Tibial artery (tissue), 4 donors: ENCODE measurements at regions not wholly inside any gene's neighbourhood (a gene's known extent, or its start where the extent isn't known, plus 50 kb on each side); places are given as distances from the start of the nearest gene placed in this dataset.

ENCODE experiments used
- DNase-seq, 2 donors: peaks; one replicate each; pipeline ENCODE4 v3.0.0-alpha.2; 2019
- H3K27ac ChIP-seq, 2 donors: fragments of 200-600 bp; sonication (generic) in 1 of 2; 1 replicate in 1 of 2; 2 replicates in 1 of 2; pipeline ENCODE4 v1.5.1; 2018 to 2019; ENCODE audit warnings: mild to moderate bottlenecking in 1 of 2
- H3K27me3 ChIP-seq, 2 donors: fragments of 200-600 bp; sonication (generic) in 1 of 2; one replicate each; pipeline versions ENCODE4 v1.5.1 to v1.6.0; 2016 to 2019
- H3K36me3 ChIP-seq, 3 donors: fragments of 200-600 bp; sonication (generic) in 2 of 3; one replicate each; pipeline ENCODE4 v1.5.1; 2016 to 2019; ENCODE audit warnings: mild to moderate bottlenecking in 2 of 3
- H3K4me1 ChIP-seq, 4 donors: fragments of 200-600 bp; sonication (generic) in 2 of 4; 1 replicate in 3 of 4; 2 replicates in 1 of 4; pipeline ENCODE4 v1.5.1; 2016 to 2019
- H3K4me3 ChIP-seq, 2 donors: fragments of 200-600 bp; sonication (generic) in 1 of 2; 1 replicate in 1 of 2; 2 replicates in 1 of 2; pipeline ENCODE4 v1.5.1; 2018 to 2019; ENCODE audit warnings: mild to moderate bottlenecking in 2 of 2
- H3K9me3 ChIP-seq, 3 donors: fragments of 200-600 bp; sonication (generic) in 1 of 3; one replicate each; pipeline ENCODE4 v1.5.1; 2016 to 2019
- intact Hi-C: fragments of 100-400 bp; cut with DNase I; formaldehyde crosslinking; loops from one replicate; pipeline ENCODE4 v1.15.0; 2023; ENCODE audit warnings: low total_unique reads
- TF ChIP-seq, protein P1 (sequence below), 2 experiments: fragments of 200-600 bp in 1 of 2; fragments of 450-650 bp in 1 of 2; IDR thresholded peaks; one replicate each; pipeline ENCODE4 v1.5.1; 2017 to 2019; ENCODE audit warnings: antibody characterized with exemption in 2 of 2, mild to moderate bottlenecking in 1 of 2, moderate library complexity in 1 of 2

GRCh38 chr1:55593298-55593697 lies 378.1 kb upstream of the USP24 start:
- Histone ChIP-seq H3K27me3 (no peaks in the 10 kb centered on the region), H3K9me3 (no peaks in the 10 kb centered on the region), H3K4me1 (peaks cover 0 to 48% (median 27%) of the 10 kb centered on the region in 4 donors), H3K4me3 (no peak overlapping the region), H3K27ac (peak overlapping the region; percentile 21 to 84), H3K36me3 (no peaks in the 10 kb centered on the region)
- intact Hi-C loops: no loop called here
- TF ChIP-seq, protein P1, sequence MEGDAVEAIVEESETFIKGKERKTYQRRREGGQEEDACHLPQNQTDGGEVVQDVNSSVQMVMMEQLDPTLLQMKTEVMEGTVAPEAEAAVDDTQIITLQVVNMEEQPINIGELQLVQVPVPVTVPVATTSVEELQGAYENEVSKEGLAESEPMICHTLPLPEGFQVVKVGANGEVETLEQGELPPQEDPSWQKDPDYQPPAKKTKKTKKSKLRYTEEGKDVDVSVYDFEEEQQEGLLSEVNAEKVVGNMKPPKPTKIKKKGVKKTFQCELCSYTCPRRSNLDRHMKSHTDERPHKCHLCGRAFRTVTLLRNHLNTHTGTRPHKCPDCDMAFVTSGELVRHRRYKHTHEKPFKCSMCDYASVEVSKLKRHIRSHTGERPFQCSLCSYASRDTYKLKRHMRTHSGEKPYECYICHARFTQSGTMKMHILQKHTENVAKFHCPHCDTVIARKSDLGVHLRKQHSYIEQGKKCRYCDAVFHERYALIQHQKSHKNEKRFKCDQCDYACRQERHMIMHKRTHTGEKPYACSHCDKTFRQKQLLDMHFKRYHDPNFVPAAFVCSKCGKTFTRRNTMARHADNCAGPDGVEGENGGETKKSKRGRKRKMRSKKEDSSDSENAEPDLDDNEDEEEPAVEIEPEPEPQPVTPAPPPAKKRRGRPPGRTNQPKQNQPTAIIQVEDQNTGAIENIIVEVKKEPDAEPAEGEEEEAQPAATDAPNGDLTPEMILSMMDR (IDR thresholded peaks at IDR 0.05): no peak
- no peak for DNase-seq

- Histone ChIP-seq H3K9me3 (no peaks in the 10 kb centered on the region), H3K27me3 (no peaks in the 10 kb centered on the region), H3K27ac (peak overlapping the region; percentile 78 to 84), H3K4me1 (peaks cover 0 to 60% (median 34%) of the 10 kb centered on the region in 4 donors), H3K4me3 (no peak overlapping the region), H3K36me3 (no peaks in the 10 kb centered on the region)
- DNase-seq: no peak
- TF ChIP-seq, protein P1 (IDR thresholded peaks at IDR 0.05): no peak
- intact Hi-C loops: no loop called here
Observed at GRCh38 chr1:55592122-55592521, 377.0 kb upstream of the USP24 start.

- H3K36me3 ChIP-seq: no peaks in the 10 kb centered on the region
- H3K27me3 ChIP-seq: no peaks in the 10 kb centered on the region
- TF ChIP-seq, protein P1 (IDR thresholded peaks at IDR 0.05): no peak
- DNase-seq: peak; percentile 65 to 92
- H3K9me3 ChIP-seq: no peaks in the 10 kb centered on the region
- intact Hi-C loops: loop anchor here (10.0 kb wide), 2 partner anchors 45 to 985 kb away; partner anchors contain the start of gene PLPP3
- no peak overlapping the region for H3K4me3 ChIP-seq
- H3K4me1 ChIP-seq: peaks cover 0 to 83% (median 51%) of the 10 kb centered on the region in 4 donors
- H3K27ac ChIP-seq: peak overlapping the region; percentile 78 to 84
Observed at GRCh38 chr1:55589671-55590297, 374.6 kb upstream of the USP24 start.

DNA sequence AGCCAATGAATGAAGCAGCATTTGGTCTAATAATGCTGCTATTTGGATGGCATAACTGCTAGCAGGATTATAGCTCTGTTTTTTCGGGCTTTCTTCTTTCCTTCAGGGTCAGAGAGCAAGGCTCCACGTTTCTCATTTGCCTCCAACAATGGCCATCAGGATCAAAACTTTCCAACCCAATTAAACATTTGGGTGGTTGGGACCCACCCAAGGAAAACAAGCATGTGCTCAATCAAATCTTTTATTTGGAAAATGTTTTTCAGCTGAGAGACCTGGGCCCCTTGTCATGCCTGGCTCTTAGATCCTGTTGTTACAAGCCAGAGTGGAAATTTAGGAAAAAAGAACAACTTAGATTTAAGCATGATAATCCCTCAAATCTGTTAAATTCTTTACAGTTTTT lies 373.1 kb upstream of the USP24 start:
- peak overlapping the region; percentile 78 to 84 for H3K27ac ChIP-seq
- no peak overlapping the region for H3K4me3 ChIP-seq
- no peaks in the 10 kb centered on the region for H3K27me3 ChIP-seq
- H3K36me3 ChIP-seq: no peaks in the 10 kb centered on the region
- peaks cover 0 to 98% (median 61%) of the 10 kb centered on the region in 4 donors for H3K4me1 ChIP-seq
- DNase-seq: no peak
- intact Hi-C loops: loop anchor here (10.0 kb wide), 2 partner anchors 46 to 986 kb away; partner anchors contain the start of gene PLPP3
- no peaks in the 10 kb centered on the region for H3K9me3 ChIP-seq
- TF ChIP-seq, protein P1 (IDR thresholded peaks at IDR 0.05): no peak

DNA sequence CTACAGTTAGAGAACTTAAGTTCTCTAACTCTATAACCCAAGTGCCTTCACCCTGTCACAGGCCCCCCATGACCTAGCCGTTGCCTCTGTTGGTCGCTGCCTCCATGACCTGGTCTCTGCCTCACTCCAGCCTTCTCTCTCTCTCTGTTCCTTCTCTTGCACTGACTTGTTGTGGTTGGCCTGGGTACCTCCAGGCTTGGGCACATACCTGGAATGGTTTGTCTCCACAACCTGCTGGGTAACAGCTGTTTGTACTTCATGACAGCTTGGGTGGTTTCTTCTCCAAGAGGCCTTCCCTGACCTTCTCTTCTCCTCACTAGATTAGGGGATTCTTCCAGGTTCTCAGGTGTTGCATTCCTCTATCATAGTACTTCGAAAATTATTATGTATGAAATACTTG lies 371.6 kb upstream of the USP24 start:
- no peaks in the 10 kb centered on the region for H3K9me3 ChIP-seq
- DNase-seq: no peak
- H3K36me3 ChIP-seq: no peaks in the 10 kb centered on the region
- H3K4me1 ChIP-seq: peaks cover 0 to 100% (median 71%) of the 10 kb centered on the region in 4 donors
- no peak overlapping the region for H3K4me3 ChIP-seq
- TF ChIP-seq, protein P1 (IDR thresholded peaks at IDR 0.05): no peak
- peak overlapping the region; percentile 78 to 84 for H3K27ac ChIP-seq
- intact Hi-C loops: loop anchor here (10.0 kb wide), 2 partner anchors 48 to 988 kb away; partner anchors contain the start of gene PLPP3
- H3K27me3 ChIP-seq: no peaks in the 10 kb centered on the region
